ENCODE measurements at regions not wholly inside any gene's neighbourhood (a gene's known extent, or its start where the extent isn't known, plus 50 kb on each side); places are given as distances from the start of the nearest gene placed in this dataset.
"Not testable (repeated sequence)": the region's sequence is repeated elsewhere in the genome, so short reads cannot be mapped to it uniquely, and the experiment has no call there.

DNA sequence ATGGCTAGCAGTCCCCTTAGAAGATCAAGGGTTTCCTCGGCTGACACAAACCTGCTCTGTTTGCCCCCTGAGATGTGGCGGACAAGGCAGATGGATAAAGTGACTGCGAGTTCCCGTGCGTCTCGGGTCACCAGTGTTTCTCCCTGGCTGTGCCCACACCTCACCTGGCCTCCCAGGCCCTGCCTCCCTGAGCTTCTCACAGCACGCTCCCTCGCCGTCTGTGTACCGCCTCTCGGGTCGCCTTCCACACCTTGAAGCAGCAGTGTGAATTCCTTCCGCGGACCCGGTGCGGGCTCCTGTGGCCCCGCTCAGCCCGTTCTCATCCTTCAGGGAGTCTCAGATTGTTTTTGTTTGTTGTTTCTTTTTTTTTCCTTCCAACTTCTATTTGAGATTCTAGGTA, 172.0 kb upstream of the FOXD4L5 start:
- TF ChIP-seq, protein P1, sequence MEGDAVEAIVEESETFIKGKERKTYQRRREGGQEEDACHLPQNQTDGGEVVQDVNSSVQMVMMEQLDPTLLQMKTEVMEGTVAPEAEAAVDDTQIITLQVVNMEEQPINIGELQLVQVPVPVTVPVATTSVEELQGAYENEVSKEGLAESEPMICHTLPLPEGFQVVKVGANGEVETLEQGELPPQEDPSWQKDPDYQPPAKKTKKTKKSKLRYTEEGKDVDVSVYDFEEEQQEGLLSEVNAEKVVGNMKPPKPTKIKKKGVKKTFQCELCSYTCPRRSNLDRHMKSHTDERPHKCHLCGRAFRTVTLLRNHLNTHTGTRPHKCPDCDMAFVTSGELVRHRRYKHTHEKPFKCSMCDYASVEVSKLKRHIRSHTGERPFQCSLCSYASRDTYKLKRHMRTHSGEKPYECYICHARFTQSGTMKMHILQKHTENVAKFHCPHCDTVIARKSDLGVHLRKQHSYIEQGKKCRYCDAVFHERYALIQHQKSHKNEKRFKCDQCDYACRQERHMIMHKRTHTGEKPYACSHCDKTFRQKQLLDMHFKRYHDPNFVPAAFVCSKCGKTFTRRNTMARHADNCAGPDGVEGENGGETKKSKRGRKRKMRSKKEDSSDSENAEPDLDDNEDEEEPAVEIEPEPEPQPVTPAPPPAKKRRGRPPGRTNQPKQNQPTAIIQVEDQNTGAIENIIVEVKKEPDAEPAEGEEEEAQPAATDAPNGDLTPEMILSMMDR (conservative IDR thresholded peaks at IDR 0.05; ENCODE audit: low read depth in 2 of 2): not testable (repeated sequence)
- not testable (repeated sequence) for TF ChIP-seq POLR2AphosphoS5 (IDR thresholded peaks at IDR 0.05; ENCODE audit: low read depth); EZH2 (IDR thresholded peaks at IDR 0.05; ENCODE audit: low read depth, unreplicated experiment); JUNB (IDR thresholded peaks at IDR 0.05; ENCODE audit: unreplicated experiment); CREB1 (CRISPR knock-in tag; IDR thresholded peaks at IDR 0.05; ENCODE audit: low read depth); EZH2phosphoT487 (IDR thresholded peaks at IDR 0.05; ENCODE audit: unreplicated experiment); ZNF331 (CRISPR knock-in tag; IDR thresholded peaks at IDR 0.05; ENCODE audit: low read depth); NANOG (IDR thresholded peaks at IDR 0.05; ENCODE audit: borderline replicate concordance); STAT1 (IDR thresholded peaks at IDR 0.05; ENCODE audit: unreplicated experiment)
- TF ChIP-seq, protein P2, sequence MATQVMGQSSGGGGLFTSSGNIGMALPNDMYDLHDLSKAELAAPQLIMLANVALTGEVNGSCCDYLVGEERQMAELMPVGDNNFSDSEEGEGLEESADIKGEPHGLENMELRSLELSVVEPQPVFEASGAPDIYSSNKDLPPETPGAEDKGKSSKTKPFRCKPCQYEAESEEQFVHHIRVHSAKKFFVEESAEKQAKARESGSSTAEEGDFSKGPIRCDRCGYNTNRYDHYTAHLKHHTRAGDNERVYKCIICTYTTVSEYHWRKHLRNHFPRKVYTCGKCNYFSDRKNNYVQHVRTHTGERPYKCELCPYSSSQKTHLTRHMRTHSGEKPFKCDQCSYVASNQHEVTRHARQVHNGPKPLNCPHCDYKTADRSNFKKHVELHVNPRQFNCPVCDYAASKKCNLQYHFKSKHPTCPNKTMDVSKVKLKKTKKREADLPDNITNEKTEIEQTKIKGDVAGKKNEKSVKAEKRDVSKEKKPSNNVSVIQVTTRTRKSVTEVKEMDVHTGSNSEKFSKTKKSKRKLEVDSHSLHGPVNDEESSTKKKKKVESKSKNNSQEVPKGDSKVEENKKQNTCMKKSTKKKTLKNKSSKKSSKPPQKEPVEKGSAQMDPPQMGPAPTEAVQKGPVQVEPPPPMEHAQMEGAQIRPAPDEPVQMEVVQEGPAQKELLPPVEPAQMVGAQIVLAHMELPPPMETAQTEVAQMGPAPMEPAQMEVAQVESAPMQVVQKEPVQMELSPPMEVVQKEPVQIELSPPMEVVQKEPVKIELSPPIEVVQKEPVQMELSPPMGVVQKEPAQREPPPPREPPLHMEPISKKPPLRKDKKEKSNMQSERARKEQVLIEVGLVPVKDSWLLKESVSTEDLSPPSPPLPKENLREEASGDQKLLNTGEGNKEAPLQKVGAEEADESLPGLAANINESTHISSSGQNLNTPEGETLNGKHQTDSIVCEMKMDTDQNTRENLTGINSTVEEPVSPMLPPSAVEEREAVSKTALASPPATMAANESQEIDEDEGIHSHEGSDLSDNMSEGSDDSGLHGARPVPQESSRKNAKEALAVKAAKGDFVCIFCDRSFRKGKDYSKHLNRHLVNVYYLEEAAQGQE (IDR thresholded peaks at IDR 0.05; ENCODE audit: unreplicated experiment): not testable (repeated sequence)

All from GM23338 (cell line).